ENCODE measurements at regions not wholly inside any gene's neighbourhood (a gene's known extent, or its start where the extent isn't known, plus 50 kb on each side); places are given as distances from the start of the nearest gene placed in this dataset.

GRCh38 chr3:181764544-181764943 is 52.8 kb downstream of the SOX2 start:
- no peak for DNase-seq (ENCODE audit: low read depth)

- no peak for DNase-seq (ENCODE audit: low read depth)
Measured at GRCh38 chr3:181770296-181770695, 58.6 kb downstream of the SOX2 start.

- DNase-seq (ENCODE audit: low read depth): no peak
Measured at GRCh38 chr3:181771120-181771519, 59.4 kb downstream of the SOX2 start.

- no peak for DNase-seq (ENCODE audit: low read depth)
Measured at GRCh38 chr3:181772166-181772565, 60.4 kb downstream of the SOX2 start.

- no peak for DNase-seq (ENCODE audit: low read depth)
Measured at GRCh38 chr3:181773921-181774320, 62.2 kb downstream of the SOX2 start.

- DNase-seq (ENCODE audit: low read depth): no peak
Measured at GRCh38 chr3:181782306-181782954, 70.7 kb downstream of the SOX2 start.

GRCh38 chr3:181790561-181790960 is 78.8 kb downstream of the SOX2 start:
- no peak for DNase-seq (ENCODE audit: low read depth)

- no peak for DNase-seq (ENCODE audit: low read depth)
Measured at GRCh38 chr3:181791056-181791955, 79.6 kb downstream of the SOX2 start.

- DNase-seq (ENCODE audit: low read depth): no peak
Measured at GRCh38 chr3:181793006-181793405, 81.3 kb downstream of the SOX2 start.

- no peak for DNase-seq (ENCODE audit: low read depth)
Measured at GRCh38 chr3:181794011-181794790, 82.5 kb downstream of the SOX2 start.

GRCh38 chr3:181796641-181797040 is 84.9 kb downstream of the SOX2 start:
- DNase-seq (ENCODE audit: low read depth): no peak

- no peak for DNase-seq (ENCODE audit: low read depth)
Measured at GRCh38 chr3:181797431-181797830, 85.7 kb downstream of the SOX2 start.

GRCh38 chr3:181805703-181806102 is 94.0 kb downstream of the SOX2 start:
- no peak for DNase-seq (ENCODE audit: low read depth)

GRCh38 chr3:181808053-181808452 is 96.3 kb downstream of the SOX2 start:
- no peak for DNase-seq (ENCODE audit: low read depth)

- no peak for DNase-seq (ENCODE audit: low read depth)
Measured at GRCh38 chr3:181823716-181824115, 112.0 kb downstream of the SOX2 start.

- DNase-seq (ENCODE audit: low read depth): no peak
Measured at GRCh38 chr3:181824961-181825360, 113.2 kb downstream of the SOX2 start.

GRCh38 chr3:181839039-181839915 is 127.6 kb downstream of the SOX2 start:
- no peak for DNase-seq (ENCODE audit: low read depth)

- DNase-seq (ENCODE audit: low read depth): no peak
Measured at GRCh38 chr3:181839916-181840297, 128.2 kb downstream of the SOX2 start.

- DNase-seq (ENCODE audit: low read depth): no peak
Measured at GRCh38 chr3:181844211-181844610, 132.5 kb downstream of the SOX2 start.

- DNase-seq (ENCODE audit: low read depth): no peak
Measured at GRCh38 chr3:181847276-181847675, 135.6 kb downstream of the SOX2 start.

- DNase-seq (ENCODE audit: low read depth): no peak
Measured at GRCh38 chr3:181851063-181851462, 139.3 kb downstream of the SOX2 start.

GRCh38 chr3:181855825-181856224 is 144.1 kb downstream of the SOX2 start:
- DNase-seq (ENCODE audit: low read depth): no peak

Data from activated T-helper 1 cell treated with Interleukin-2 at 50 U/mL for 16 hours (primary cell).